ENCODE measurements at regions not wholly inside any gene's neighbourhood (a gene's known extent, or its start where the extent isn't known, plus 50 kb on each side); places are given as distances from the start of the nearest gene placed in this dataset.
"Not testable (repeated sequence)": the region's sequence is repeated elsewhere in the genome, so short reads cannot be mapped to it uniquely, and the experiment has no call there.

DNA sequence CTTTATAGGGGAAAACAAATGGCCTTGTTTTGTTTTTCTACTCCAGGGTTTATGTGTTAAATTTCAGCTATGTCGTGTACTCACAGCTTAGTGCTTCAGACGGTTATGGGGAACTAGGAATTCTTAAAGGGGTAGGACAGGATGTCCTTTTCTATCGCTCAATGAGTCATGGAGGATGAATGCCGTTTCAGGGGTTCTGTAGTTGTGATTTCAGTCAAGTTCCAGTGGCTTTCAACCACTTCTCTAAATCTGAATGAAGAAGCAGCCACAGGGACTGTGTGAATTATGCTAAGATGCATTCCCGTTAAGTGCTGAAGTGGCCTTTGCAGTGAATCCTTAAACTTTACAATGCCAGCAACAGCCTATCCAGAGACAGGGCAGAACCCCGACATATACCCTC, 1231.7 kb upstream of the ZEB2 start:
- DNase-seq: no peak

DNA sequence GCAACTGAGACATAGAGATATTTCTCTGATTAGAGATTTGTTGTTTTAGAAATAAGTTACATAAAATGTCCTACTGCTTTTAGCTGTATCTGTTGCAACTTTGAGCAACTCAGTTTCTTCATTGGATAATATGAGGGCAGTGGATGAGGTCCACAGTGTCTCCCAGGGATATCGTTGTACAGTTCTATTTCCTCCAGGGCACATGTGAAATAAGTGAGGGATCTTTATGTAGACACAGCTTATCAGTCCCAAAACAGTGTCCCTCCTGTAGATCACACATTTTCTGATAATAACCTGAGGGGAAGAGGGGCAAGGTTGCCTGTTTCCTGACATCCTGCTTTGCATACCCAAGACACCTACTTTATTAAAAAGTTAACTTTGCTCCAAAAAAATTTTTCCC, 1231.2 kb upstream of the ZEB2 start:
- DNase-seq: no peak

DNA sequence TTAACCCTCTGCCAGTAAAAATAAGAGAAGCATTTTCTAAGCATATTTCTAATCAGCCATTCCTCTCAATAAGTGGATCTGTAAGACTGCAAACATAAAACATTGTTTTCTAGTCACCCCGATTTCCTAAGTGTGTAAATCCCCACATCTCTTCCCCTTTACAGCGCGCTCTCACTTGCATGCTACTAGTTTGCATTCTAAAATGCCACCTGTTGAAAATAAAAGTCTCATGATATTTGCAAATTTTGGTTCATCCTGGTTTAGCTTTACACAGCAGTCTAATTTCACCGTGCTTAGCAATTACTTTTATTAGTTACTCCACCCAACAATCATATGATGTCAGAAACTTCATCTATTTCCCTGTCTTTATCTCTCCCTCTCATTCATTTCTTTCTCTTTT, 1230.7 kb upstream of the ZEB2 start:
- DNase-seq: no peak

DNA sequence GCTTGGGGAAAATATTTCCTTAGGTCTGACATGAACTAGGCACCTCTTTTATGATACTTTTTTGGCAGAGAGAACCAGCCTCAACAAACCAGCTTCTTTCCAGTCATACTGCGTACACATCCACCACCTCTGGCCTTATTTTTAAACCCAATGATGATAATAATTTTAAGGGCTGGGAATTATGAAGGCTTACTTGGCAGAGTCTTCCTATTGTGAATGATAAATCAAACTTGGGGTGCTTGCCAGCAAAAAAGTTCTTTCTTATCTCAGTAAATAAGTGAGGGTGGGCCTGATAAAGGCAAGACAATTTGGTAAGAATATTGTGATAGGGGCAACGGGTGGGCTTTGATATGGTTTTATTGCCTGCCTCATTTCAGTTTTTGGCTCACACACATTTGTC, 1230.2 kb upstream of the ZEB2 start:
- DNase-seq: no peak

DNA sequence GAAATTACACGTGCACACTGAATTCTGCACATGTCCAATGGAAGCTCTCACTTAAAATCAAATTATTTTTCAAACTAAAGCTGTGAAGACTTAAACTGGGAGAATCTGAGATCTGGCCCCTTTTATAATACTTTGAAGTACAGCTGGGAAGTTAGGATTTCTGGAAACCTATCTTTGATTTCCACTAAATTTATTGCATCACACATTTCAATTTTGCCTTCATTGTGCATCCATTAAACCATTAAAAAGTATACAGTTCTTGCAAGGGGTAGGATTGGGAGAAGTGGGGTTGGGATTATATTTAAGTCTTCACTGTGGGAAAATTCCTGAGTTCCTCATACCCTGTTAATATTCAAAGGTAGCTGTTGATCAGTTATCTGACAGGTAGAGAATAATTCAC, 1229.6 kb upstream of the ZEB2 start:
- DNase-seq: no peak

DNA sequence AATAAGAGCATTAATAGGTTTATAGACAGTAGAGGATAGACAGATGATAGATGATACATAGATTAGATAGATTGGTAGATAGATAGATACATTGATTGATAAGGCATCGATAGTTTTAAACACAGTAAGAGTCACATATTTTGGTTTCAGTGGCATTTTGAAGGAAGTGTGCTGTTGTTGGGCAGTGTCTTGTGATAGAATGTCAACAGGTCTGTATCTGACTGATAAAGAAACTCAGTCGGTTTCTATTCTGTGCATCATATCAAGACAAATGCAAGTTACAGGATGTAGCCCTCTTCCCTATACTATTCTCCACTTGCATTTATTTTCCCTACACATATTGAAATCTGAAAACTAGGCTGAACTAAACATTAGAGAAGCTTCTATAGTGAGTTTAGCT, 1229.0 kb upstream of the ZEB2 start:
- DNase-seq: no peak

DNA sequence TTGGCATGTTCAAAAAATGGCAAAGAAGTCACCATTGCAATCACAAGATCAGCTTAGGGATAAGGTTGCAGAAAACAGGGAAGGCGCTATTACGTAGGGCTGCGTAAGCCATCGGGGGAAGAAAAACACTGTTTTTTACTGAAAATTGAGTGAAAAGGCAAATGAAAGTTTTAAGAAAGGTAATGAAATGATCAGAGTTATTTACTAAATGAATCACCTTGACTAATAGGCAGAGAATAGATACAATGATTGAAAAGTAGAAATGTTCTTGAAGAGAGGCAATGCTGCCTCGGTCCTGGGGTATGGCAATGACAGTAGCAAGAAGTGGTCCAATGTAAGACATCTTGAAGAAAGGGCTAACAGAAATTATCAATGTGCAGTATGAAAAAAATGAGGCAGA, 1227.8 kb upstream of the ZEB2 start:
- DNase-seq: no peak

DNA sequence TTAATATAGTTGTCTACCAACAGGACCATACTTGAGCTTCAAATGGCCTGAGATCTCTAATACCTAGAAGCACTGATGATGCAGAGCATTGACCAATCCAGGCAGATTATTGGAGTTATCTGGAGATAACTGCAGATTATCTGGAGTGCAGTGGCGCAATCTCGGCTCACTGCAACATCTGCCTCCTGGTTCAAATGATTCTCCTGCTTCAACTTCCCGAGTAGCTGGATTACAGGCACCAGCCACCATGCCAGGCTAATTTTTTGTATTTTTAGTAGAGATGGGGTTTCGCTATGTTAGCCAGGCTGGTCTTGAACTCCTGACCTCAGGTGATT, 1225.4 kb upstream of the ZEB2 start:
- DNase-seq: not testable (repeated sequence)

DNA sequence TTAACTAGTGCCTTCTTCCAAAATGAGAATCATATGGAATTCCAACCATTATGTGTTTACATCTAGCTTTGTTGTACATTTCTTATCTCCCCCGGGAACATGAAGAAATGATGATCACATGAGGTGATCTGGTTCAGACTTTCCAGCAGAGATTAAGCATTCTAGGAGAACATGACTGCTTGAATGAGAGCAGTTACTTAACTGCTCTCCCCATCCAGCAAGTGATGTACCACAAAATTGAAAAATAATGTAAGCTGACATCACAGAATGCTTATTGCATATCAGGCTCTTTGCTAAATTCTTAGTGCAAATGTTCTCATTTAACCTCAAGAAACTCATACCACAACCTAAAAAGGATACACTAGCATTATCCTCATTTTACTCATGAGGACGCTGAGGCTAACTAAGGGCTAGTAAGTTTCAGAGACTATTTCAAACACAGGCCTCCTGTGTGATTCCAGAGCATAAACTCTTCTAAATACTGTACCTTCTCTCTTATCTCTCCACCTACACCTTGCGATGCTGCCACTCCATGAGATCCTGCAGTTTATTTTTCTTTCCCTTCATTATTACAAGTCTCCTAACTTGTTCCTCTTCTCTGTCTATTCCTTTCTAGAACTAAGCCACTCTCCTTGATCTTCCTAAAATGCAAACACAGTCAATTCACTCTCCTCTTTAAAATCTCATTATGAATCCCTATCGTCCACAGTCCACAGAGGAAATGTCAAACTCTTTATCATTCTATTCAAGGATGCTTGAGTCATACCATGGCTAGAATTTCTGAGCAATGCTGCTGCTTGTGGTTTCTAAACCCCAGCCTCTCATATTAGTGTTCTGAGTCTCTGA, 1224.8 kb upstream of the ZEB2 start:
- no peak for DNase-seq

DNA sequence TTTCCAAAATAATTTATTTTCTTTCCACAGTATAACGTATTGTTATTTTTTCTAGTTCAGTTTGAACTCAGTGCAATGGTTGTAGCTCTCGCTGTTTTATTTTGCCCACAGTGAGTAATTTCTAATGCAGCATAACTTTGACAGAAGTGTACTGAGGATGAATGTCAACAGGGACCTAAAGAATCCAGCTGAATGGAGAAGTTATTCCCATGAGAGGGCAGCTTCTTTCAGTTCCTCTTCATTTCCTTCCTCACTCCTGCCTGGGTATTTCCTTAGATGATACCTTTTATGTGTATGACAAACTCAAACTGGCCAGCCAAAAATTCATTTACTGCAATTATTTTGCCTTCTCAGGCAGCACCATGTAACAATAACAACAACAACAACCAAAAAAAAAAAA, 1223.1 kb upstream of the ZEB2 start:
- no peak for DNase-seq

DNA sequence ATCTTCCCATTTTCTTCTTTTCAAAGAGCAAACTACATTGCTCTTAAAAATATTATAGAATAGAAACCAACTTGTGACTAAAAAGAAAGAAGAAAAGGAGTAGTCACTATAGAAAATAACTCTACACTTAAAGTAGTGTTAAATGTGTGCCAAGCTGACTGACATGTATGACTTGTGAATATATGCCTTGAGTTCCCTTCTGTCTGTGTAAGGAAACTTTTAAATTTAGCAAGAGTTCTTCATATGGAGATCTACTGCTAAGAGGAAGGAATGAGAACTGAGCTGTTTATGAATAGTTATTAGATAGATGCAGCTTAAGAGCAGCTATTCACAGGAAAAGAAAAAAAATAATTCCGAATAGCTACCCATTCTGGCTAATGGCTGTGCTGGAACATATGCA, 1221.7 kb upstream of the ZEB2 start:
- no peak for DNase-seq

DNA sequence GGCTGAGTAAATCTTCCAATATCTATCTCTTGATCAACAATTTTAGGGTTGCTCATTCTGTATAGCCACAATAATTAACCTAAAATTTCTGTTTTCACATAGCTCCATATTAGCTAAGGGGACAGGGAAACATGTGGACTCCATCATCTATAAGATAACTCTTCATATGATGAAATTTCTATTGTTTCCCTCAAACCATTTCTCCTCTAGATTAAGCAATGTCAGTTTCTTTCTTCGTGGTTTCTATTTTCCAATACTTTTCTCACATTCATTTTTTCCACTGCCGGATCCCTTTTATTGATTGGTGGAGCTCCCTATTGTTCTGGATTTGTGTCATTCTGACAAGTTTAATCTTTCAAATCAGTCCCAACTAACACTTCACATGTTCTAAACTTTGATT, 1221.3 kb upstream of the ZEB2 start:
- DNase-seq: no peak

DNA sequence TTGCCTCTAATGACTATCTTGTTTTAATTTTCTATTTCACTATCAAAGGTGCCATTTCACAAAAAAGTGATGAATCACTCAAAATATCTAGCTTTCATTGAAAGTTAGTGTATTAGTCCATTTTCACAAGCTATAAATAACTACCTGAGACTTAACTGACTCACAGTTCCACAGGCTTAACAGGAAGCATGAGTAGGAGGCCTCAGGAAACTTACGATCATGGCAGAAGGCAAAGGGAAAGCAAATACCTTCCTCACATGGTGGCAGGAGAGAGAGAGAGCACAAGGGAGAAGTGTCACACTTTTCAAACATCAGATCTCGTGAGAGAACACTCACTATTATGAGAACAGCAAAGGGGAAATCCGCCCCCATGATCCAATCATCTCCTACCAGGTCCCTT, 1220.4 kb upstream of the ZEB2 start:
- no peak for DNase-seq

DNA sequence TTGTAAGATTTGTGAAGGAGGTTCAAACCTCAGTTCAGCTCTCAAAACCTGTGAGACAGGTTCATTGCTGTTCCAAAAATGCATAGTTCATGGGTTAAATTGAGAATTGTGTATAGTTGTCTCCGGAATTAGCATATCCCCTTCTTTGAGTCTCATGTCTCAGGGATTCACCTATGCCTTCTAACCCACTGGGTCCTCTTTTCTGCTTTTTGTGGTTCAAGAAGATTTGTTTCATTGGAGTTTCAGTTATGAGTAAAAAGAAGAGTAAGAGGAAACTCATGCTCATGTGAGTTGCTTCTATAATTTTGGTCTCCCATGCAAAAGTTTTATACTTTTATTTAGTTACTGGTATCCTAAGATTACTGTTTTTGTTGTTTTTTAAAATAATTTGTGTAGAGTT, 1219.8 kb upstream of the ZEB2 start:
- no peak for DNase-seq

DNA sequence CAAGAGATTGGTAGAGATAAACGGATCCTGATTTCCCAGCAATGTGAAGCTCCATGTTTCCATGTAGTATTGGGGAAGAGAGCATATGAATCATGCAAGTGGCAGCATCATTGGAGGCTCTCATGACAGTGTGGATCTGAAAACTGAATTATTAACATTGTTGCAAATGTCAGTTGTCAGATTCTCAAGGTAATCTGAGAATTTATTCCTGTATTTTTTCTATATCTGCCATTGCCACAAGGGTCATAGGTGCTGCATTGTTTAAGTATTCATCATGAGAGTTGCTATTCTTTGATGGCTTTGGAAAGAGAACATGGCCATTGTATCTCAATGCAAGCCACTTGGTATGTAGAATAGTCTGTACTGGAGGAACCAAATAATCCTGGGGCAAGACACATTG, 1217.0 kb upstream of the ZEB2 start:
- DNase-seq: no peak

DNA sequence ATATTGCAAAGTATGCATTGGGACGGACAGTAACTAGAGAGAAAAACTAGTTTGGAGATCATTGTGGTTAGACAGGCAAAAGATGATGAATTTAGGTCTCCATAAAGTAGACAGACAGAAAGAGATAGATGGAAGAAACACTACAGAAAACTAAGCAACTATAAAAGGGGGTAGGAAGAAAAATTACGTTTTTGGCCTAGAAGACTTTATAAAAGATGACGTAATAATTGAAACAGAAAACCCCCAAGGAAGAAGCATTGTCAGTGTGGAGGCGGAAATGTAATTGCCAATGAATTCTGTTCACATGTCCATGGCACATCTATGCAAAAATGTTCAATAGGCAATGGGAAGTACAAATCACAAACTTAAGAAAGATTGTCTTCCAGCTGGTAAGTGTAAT, 1211.5 kb upstream of the ZEB2 start:
- no peak for DNase-seq

DNA sequence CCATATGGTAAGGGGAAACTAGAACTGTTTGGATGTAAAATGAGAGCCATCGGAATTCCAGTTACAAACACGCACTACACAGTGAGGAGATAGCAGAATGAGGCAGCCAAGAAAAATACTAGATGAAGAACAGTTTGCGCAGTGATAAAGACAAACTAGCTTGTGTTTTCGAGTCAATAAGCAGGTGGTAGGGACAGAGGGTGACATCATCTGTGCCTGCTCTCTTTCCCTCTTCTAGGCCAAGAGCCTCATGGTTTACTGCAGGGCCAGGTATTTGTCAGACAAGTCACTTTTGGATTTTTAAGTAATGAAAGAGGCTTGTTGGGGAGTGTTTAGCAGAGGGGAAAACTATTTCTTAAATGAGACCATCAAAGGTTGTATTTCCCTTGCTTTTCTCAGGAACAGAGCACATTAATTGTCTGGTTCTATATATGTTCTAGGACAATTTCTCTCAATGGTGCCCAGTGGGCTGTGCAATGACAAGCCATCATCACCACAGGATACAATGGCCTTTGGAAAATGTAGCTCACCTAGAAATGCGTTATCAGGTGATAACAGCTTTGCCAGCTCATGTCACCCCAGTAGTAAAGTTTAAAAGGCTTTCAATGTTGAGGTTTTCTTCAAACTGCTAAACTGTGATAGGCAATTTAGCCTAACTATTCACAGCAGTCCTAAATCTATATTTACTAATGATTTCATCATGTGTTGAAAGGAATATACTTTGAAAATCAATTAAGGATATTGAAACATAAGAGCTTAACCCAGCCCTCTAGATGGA, 1210.3 kb upstream of the ZEB2 start:
- no peak for DNase-seq

DNA sequence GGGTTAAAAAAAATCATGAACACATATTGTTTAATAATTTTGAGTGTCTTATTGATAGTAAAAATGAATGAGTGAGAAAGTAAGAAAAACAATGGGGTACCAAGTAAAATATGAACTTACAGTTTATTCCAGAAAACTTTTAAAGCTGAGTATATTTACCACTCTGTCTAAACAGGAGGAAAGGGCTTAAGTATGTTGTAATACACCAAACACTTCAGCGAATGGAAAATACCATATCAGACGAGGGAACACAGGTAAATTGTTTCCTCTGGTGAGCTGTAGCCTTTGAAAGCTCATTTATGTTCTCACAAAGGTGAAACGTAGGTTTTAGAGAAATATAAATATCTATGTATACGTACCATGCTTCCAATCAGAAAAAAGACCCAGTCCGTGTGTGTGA, 1209.6 kb upstream of the ZEB2 start:
- no peak for DNase-seq

DNA sequence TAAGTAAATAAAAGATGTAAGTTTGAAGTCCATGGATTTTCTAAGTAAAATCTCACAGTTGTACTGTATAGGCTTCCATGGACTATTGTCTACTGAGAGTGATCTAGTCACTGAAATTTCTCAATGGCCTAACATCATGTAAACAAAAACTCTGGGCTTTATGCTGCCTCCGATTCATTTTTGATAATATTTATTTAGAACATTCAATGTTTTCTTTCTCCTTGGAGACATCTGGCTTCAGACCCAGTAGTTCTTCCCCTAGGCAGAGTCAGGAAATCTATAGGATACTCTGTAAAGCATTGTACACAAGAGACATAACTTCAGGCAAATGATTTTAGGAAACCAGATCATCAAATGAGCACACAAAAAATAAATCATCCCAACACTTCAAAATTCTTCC, 1208.6 kb upstream of the ZEB2 start:
- DNase-seq: no peak

DNA sequence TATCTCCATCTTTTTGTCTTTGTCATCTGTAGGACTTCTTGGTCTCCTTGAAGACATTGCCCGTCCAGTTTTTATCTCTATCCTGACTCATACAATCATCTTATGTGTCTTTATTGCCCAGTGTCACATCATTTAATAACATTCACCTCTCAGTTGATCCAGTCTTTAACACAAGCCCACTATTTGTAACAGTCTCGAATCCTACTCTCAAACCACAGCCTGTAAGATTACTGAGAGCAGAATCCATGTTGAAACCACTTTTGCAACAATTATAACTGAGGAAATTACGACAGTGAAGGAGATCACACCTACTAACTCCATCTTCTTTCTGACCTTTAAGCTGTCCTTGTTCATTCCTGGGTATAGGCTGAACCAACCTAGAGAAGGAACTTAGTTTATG, 1206.0 kb upstream of the ZEB2 start:
- no peak for DNase-seq

DNA sequence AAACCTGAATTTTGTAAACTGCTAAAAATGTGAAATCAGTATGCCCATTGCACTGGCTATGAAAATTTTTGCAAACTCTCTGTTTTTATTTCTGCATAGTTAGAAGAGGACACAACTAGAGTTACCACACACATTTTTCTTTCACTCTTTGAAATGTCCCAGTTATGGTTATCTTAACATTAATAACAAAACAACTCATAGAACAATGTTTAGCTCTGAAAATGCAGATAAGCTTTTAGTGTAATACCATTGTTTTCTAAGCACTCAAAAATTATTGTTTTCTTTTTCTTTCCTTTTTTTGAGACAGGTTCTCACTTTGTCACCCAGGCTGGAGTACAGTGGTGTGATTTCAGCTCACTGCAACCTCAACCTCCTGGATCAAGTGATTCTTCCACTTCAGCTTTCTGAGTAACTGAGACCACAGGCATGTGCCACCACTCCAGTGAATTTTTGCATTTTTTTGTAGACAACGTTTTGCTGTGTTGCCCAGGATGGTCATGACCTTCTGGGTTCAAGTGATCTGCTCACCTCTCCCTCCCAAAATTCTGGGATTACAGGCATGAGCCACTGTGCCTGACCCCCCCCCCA, 1204.5 kb upstream of the ZEB2 start:
- no peak for DNase-seq

DNA sequence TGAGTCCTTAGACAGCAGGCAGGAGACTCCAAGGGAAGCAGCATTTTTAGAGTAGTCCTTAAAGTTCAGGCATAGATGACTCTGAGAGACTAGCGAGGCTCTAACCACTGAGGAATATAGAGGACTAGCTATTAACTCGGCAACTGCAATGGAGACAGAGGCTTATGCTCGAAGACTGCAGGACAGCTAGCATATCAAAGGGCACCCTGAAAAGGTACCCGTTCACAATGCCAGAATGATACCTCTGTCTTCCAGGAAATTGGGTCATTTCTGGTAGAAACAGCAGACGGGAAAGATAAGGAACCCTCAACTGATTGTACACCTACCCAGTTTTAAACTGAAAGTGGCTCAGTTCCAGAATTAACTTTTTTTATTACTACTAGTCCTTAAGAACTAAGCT, 1204.0 kb upstream of the ZEB2 start:
- no peak for DNase-seq

DNA sequence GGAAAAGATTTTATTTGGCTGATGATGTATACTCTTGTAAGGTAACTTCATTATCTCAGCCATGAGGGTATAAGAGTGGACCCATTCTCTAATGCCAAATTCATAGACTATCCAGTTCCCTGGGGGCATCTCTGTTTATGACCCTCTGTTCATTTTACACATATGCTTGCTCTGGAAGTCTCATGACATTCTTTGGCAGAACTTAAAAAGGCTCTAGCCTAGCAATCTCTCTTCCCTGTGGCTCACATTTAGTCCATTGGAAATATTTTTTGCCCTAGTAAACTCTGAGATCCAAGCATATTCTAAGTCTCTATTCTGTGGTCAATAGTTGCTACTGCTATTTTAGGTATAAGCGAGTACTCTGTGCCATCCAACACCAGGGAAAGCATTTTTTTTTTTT, 1201.8 kb upstream of the ZEB2 start:
- no peak for DNase-seq

DNA sequence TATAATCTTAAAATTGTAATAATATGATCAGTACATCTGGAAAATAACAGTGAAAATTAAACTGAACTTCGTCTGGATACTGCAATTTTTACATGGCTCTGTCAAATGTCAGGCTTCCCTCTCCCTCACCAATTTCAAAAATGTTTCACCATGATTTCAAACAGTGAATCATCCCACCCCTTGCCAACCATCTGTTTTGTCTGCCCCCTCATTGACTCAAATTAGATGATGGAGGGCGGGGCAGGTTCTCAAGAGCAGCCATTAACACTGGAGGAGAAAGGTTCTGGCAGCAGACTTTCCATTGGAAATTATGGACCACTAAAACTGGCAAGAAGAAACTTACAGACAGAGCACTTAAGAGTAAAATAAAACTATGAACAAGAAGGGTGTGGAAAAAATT, 1195.7 kb upstream of the ZEB2 start:
- DNase-seq: no peak
